ENCODE measurements at regions not wholly inside any gene's neighbourhood (a gene's known extent, or its start where the extent isn't known, plus 50 kb on each side); places are given as distances from the start of the nearest gene placed in this dataset.
"Not testable (repeated sequence)": the region's sequence is repeated elsewhere in the genome, so short reads cannot be mapped to it uniquely, and the experiment has no call there.

DNA sequence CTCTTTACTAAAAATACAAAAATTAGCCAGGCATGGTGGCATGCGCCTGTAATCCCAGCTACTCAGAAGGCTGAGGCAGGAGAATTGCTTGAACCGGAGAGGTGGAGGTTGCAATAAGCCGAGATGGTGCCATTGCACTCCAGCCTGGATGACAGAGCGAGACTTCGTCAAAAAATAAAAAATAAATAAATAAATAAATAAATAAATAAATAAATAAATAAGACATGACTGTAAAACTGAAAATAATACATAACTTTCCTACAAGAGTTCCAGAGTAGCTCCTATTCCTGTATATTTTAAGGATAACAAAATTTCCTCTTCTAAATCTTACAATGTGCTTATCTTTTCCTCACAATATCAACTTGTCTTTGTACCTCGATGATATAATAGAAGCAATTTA lies 549.4 kb downstream of the TRAM1L1 start:
- not testable (repeated sequence) for DNase-seq

DNA sequence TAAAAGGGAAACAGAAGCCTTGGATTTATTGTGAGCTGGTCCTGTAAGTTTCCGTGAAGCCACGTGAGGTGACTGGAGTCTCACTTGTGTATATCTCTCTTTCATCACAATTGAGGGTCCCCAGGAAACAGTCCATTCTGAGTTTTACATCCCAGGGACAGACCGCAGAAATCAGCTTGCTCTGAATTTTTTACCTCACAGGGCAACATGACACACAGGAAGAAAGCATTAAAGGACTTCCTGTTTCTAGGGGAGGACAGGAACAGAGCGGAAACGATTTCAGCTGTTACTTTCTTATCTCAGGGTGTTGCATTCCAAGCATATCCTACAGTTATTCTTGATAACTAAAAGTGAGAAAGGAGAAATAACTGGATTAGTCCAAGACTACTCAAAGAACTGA lies 553.5 kb downstream of the TRAM1L1 start:
- DNase-seq = no peak

DNA sequence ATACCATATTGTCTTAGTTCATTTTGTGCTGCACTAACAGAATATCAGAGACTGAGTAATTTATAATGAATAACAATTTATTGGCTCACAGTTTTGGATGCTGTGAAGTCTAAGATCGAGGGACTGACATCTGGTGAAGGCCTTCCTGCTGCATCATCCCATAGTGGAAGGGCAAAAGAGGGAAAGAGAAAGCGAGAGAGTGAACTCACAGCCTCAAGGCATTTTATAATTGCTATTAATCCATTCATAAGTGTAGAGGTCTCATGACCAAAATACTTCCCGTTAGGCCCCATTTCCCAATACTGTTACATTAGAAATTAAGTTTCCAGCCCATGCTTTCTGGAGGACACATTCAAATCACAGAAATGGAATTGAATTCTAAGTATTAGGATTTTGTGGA lies 554.4 kb downstream of the TRAM1L1 start:
- DNase-seq = no peak

DNA sequence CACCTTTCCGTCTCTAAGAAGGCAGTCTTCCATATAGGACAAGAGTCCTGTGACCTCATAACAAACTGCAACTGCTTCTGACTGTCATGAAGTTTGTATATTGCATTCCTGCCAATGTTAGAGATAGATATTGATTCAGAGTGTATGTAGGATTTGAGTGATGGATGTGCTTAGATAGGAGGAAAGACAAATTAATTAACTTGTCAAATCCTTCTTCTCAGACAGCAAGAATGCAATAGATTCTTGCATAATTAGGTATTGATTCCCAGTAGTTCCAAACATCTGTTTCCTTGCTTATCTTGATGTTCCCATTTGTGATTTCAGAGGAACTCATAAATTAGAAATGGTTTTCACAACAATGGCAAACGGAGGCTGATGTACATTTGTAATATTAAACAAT lies 555.3 kb downstream of the TRAM1L1 start:
- DNase-seq = no peak

GRCh38 chr4:116529129-116529528 lies 556.2 kb downstream of the TRAM1L1 start:
- no peak for DNase-seq

GRCh38 chr4:116522922-116523321 lies 562.5 kb downstream of the TRAM1L1 start:
- no peak for DNase-seq

DNA sequence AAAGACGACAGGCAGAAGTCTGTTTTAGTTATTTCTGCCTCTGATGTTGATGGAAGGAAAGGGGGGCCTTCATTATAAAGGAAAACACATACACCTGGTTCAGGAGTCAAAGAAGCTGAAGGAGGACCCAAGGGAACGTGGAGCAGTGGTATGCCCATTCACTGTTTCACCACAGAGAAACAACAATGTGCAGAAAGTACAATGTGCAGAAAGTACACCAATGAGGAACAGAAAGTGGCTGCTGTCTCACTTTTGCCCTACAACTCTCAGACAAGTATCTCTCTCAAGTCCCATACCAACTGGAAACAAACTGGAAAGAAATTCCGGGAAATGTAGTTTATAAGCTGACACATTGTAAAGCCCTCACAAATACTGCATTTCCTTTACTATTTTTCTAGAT lies 564.5 kb downstream of the TRAM1L1 start:
- no peak for DNase-seq

DNA sequence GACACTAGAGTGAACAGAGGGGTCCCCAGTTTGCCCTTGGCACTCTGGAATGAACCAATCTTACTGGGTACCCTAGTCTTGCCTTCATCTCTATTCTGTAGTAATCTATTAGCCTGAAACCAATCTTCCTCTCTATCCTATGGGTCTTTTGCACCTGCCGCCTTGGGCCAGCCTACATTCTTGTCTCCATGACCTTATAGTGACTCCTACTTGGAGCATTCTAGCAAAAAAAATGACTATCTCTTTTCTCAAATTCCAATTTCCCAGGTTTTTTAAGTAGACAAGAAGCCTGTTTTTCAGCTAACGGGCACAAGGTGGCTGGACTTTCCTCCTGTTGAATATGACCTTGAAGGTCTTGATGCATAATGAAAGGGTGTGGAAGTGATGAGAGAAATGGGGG lies 568.7 kb downstream of the TRAM1L1 start:
- no peak for DNase-seq

- no peak for DNase-seq
Measured at GRCh38 chr4:116515959-116516358, 569.4 kb downstream of the TRAM1L1 start.

DNA sequence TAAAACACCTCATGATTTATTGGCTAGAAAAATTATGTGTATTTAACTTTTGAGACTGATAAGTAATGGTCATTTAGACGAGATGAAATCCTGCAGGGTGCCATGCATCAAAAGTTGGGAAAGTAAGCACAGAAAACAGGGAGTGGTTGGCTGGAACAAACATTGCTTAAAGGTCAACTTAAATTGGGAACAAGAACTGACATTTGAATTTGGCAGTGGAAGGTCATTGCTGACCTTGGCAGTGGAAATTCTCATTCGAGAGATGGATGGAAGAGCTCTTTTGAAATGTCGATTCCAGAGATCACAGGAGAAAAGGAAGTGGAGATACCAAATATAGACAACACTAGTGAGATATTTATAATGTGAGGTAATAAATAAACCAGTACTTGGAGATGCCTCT lies 572.8 kb downstream of the TRAM1L1 start:
- DNase-seq = no peak

GRCh38 chr4:116501954-116502353 lies 583.4 kb downstream of the TRAM1L1 start:
- no peak for DNase-seq

- DNase-seq = no peak
Measured at GRCh38 chr4:116500225-116500624, 585.2 kb downstream of the TRAM1L1 start.

GRCh38 chr4:116489739-116490138 lies 595.6 kb downstream of the TRAM1L1 start:
- DNase-seq = no peak

- no peak for DNase-seq
Measured at GRCh38 chr4:116486401-116486800, 599.0 kb downstream of the TRAM1L1 start.

DNA sequence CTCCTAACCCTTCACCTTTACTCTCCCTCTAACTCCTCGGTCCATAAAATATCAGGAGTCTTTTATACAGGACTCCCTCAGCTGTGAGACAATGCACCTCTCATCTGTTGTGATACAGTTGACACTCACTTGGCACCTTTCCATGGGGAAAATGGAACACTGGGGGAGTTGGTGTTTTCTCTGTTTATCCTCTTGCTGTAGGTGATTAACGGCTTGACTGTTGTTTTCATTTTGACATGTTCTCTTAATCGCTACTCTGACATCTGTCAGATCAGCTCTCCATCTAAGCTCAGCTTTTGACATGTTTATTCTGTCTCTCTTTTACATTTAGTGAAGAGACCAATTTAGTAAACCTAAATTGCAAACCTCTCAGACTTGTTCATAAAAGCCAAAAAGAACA lies 604.8 kb downstream of the TRAM1L1 start:
- no peak for DNase-seq

GRCh38 chr4:116478343-116478742 lies 607.0 kb downstream of the TRAM1L1 start:
- DNase-seq = no peak

DNA sequence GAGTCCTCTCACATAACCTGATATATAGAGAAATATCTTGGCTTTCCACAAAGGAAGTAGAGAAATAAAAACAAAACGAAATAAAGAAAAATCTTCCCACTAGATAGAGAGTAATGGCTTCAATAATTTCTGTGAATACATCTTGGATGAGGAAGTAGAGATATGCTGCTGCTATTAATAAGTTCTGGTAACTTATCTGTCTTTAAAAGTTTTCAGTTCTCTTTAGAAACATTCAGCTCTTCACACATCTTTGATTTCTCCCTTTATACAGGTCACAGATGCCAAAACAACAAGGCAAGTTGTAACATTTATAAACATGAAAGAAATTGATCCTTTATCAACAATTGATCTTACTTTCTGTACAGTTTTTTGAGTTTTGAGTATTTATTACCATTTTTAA lies 615.8 kb downstream of the TRAM1L1 start:
- no peak for DNase-seq

GRCh38 chr4:116453127-116453526 lies 632.2 kb downstream of the TRAM1L1 start:
- DNase-seq = no peak

GRCh38 chr4:116449764-116450163 lies 635.6 kb downstream of the TRAM1L1 start:
- no peak for DNase-seq

- DNase-seq = no peak
Measured at GRCh38 chr4:116444117-116444516, 641.3 kb downstream of the TRAM1L1 start.

DNA sequence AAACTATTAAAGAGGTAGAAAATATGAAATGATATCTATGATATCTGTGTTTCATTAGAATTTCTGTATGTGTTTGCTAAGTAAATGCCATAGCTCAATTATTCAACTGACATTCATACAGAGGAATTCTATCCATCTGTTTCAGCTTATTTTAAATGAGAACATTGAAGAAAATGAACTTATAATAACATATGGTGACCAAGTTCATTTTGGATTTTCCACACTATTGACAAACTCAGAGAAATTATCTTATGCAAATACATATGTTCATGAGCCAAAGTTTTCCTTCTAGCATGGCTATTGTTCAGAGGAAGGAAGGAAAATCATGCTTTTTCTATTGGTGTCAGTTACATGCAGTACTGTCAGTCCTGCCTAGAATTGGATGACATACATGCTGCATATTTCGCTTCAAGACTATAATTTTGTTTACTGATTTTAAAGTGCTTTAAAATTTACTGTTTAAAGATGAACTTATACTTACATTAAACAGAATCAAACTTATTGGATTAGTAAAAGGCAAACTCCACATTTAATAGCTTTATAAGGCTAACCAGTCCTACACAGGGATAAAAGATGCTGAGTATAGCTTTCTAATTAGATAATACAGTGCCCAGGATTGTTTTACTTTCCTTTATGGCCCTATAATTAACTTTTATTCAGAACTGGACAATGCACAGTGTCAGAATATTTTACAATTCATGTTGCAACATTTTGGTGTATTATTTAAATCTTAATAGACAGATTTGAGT lies 646.2 kb downstream of the TRAM1L1 start:
- no peak for DNase-seq

DNA sequence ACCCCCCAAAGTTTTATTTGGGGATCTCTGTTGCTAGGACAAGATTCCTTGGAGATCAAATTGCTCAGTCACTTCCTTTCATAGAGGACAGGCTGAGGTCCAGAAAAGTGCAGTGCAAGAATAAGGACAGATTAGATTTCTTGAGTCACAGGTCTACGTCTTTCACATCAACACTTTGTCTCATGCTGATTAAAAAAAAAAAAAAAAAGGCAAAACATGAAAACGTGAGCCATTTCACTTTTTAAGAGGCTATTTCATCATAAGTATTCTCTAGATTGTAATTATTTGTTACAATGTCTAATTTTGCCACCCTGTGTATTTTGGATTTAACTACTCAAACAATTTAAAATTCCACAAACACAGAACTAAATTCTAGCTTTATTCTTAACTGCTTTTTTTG lies 647.0 kb downstream of the TRAM1L1 start:
- DNase-seq = no peak

DNA sequence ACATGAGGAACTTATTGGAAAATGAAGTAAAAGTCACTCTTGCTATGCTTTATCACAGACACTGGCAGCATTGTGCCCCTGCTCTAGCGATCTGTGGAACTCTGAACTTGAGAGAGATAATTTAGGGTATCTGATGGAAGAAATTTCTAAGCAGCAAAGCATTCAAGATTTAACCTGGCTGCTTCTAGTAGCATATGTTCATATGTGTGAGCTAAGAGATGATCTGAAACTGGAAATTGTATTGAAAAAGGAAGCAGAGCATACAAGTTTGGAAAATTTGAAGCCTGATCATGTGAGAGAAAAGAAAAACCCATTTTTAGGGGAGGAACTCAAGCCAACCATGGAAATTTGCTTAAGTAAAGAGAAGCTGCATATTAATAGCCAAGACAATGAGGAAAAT lies 657.7 kb downstream of the TRAM1L1 start:
- no peak for DNase-seq

DNA sequence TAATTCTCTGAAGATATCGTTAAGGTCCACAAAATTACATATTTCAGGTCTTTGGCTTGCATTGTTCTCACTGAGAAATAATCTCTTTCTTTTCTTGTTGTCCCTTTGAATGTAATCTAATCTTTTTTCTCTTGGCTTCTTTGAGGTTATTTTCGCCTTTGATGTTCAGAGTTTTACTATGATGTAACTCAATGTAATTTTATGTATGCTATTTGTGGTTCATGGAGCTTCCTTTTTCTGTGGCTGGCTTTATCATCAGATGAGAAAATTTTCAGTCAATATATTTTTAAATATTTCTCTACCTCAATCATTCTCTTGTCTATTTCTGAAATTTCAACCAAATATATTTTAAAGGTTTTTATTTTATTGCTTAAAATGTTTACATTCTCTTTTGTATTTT lies 672.2 kb downstream of the TRAM1L1 start:
- no peak for DNase-seq

GRCh38 chr4:116401293-116401692 lies 684.1 kb downstream of the TRAM1L1 start:
- DNase-seq = no peak

Data from NCI-H187 treated with DMSO at 0.1 percent for 48 hours (cell line).